Right lobe of liver (tissue), 4 donors: ENCODE measurements at regions not wholly inside any gene's neighbourhood (a gene's known extent, or its start where the extent isn't known, plus 50 kb on each side); places are given as distances from the start of the nearest gene placed in this dataset.

Experiments
- CTCF ChIP-seq, 4 donors: fragments of 200-600 bp in 3 of 4; fragments of 450-650 bp in 1 of 4; IDR thresholded peaks; one replicate each; pipeline versions ENCODE4 v1.5.1 to v1.8.0; 2016 to 2022; ENCODE audit warnings: antibody characterized with exemption in 4 of 4, mild to moderate bottlenecking in 2 of 4
- POLR2A ChIP-seq: fragments of 450-650 bp; IDR thresholded peaks from one replicate; pipeline ENCODE4 v1.6.1; 2017; ENCODE audit warnings: antibody characterized with exemption, mild to moderate bottlenecking
- donor health status: DM: no; HTN: no; CAD: no.
- donor health status: DM: no; HTN: no; CAD: no.
- donor health status: DM: no; HTN: yes; CAD: no.

- no peak for TF ChIP-seq POLR2A
- no peak for TF ChIP-seq CTCF (IDR thresholded peaks at IDR 0.05)
These were observed 53.2 kb upstream of the PLEKHG1 start for GRCh38 chr6:150546457-150546856.
